Type B pancreatic cell (in vitro differentiated cells): ENCODE measurements at regions not wholly inside any gene's neighbourhood (a gene's known extent, or its start where the extent isn't known, plus 50 kb on each side); places are given as distances from the start of the nearest gene placed in this dataset.

Experiments used
- DNase-seq: peaks from one replicate; pipeline ENCODE4 v3.0.0; 2021; ENCODE audit warnings: mixed read lengths; ENCODE audit not compliant: unreplicated experiment; ENCODE audit errors: extremely low spot score
- H3K27ac Mint-ChIP-seq: 2 replicates; pipeline ENCODE4 v1.8.0; 2021; ENCODE audit warnings: mild to moderate bottlenecking, mixed read lengths
- H3K27me3 Mint-ChIP-seq: 2 replicates; pipeline ENCODE4 v1.8.0; 2021; ENCODE audit warnings: mixed read lengths
- H3K36me3 Mint-ChIP-seq: 2 replicates; pipeline ENCODE4 v1.8.0; 2021; ENCODE audit warnings: mixed read lengths
- H3K4me1 Mint-ChIP-seq: one replicate; pipeline ENCODE4 v1.8.0; 2021; ENCODE audit warnings: mixed read lengths; ENCODE audit not compliant: unreplicated experiment
- H3K4me3 Mint-ChIP-seq: 2 replicates; pipeline ENCODE4 v1.8.0; 2021; ENCODE audit warnings: mild to moderate bottlenecking, mixed read lengths
- H3K9me3 Mint-ChIP-seq: 2 replicates; pipeline ENCODE4 v1.8.0; 2021; ENCODE audit warnings: mixed read lengths
- TF ChIP-seq, protein P1 (sequence below): fragments of 200-600 bp; sonication (generic); conservative IDR thresholded peaks from 2 replicates; pipeline ENCODE4 v1.5.0; 2021; ENCODE audit warnings: antibody characterized with exemption, mild to moderate bottlenecking

DNA sequence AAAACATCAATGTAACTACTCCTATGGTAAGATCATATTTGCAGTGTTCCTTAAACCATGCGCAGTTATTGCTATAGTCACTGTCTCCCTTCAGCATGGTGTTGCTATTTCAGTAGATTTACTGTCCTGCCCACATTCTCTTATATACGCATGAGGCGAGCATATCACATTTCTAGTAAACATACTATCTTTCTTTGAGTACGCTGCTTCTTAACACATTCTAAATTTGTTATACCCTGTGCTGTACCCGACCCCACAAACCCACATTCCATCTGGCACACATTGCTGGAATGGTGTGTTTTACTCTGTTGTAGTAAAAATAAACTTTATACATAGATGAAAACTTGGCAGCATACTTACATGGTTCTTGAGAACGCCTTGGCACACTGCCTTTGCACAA is 163.3 kb downstream of the QPCT start:
- H3K4me3 Mint-ChIP-seq: no peak overlapping the region
- H3K4me1 Mint-ChIP-seq: peaks cover 22% of the 10 kb centered on the region
- no peaks in the 10 kb centered on the region for H3K36me3 Mint-ChIP-seq
- H3K27ac Mint-ChIP-seq: no peak overlapping the region
- peaks cover 4% of the 10 kb centered on the region for H3K9me3 Mint-ChIP-seq
- H3K27me3 Mint-ChIP-seq: no peaks in the 10 kb centered on the region
- TF ChIP-seq, protein P1, sequence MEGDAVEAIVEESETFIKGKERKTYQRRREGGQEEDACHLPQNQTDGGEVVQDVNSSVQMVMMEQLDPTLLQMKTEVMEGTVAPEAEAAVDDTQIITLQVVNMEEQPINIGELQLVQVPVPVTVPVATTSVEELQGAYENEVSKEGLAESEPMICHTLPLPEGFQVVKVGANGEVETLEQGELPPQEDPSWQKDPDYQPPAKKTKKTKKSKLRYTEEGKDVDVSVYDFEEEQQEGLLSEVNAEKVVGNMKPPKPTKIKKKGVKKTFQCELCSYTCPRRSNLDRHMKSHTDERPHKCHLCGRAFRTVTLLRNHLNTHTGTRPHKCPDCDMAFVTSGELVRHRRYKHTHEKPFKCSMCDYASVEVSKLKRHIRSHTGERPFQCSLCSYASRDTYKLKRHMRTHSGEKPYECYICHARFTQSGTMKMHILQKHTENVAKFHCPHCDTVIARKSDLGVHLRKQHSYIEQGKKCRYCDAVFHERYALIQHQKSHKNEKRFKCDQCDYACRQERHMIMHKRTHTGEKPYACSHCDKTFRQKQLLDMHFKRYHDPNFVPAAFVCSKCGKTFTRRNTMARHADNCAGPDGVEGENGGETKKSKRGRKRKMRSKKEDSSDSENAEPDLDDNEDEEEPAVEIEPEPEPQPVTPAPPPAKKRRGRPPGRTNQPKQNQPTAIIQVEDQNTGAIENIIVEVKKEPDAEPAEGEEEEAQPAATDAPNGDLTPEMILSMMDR: no peak
- DNase-seq: no peak

GRCh38 chr2:37512971-37513370 is 158.5 kb downstream of the CDC42EP3 start:
- peaks cover 2% of the 10 kb centered on the region for H3K4me1 Mint-ChIP-seq
- H3K4me3 Mint-ChIP-seq: no peak overlapping the region
- TF ChIP-seq, protein P1: no peak
- H3K27ac Mint-ChIP-seq: no peak overlapping the region
- DNase-seq: no peak
- no peaks in the 10 kb centered on the region for H3K27me3 Mint-ChIP-seq
- H3K36me3 Mint-ChIP-seq: no peaks in the 10 kb centered on the region
- peaks cover 4% of the 10 kb centered on the region for H3K9me3 Mint-ChIP-seq

GRCh38 chr2:37523814-37524362 is 147.6 kb downstream of the CDC42EP3 start:
- TF ChIP-seq, protein P1: no peak
- Mint-ChIP-seq H3K36me3 (no peaks in the 10 kb centered on the region), H3K9me3 (no peaks in the 10 kb centered on the region), H3K4me3 (no peak overlapping the region), H3K4me1 (peaks cover 9% of the 10 kb centered on the region), H3K27ac (no peak overlapping the region), H3K27me3 (no peaks in the 10 kb centered on the region)
- no peak for DNase-seq

DNA sequence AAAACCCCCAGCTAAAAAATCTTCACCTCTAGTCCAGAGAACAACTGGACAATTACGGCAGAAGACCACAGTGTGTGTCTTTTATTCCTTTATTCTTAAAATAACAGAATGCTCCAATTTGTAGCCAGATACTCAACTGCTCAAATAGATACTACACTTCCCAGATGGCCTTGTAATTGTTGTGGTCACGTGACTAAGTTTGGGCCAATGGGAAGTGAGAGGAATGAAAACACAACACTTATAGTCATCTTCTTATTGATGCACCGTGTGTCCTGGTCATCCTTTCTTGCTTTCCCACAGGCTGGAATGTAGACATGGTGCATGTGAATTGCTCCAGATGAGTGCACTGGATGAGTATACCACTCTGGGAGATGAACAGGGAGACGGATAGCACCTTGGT is 145.1 kb downstream of the CDC42EP3 start:
- H3K9me3 Mint-ChIP-seq: no peaks in the 10 kb centered on the region
- no peak overlapping the region for H3K4me3 Mint-ChIP-seq
- DNase-seq: no peak
- H3K4me1 Mint-ChIP-seq: peaks cover 9% of the 10 kb centered on the region
- no peaks in the 10 kb centered on the region for H3K27me3 Mint-ChIP-seq
- H3K27ac Mint-ChIP-seq: no peak overlapping the region
- no peaks in the 10 kb centered on the region for H3K36me3 Mint-ChIP-seq
- TF ChIP-seq, protein P1: no peak

GRCh38 chr2:37526856-37527255 is 144.6 kb downstream of the CDC42EP3 start:
- no peaks in the 10 kb centered on the region for H3K36me3 Mint-ChIP-seq
- no peak overlapping the region for H3K27ac Mint-ChIP-seq
- H3K27me3 Mint-ChIP-seq: no peaks in the 10 kb centered on the region
- peaks cover 9% of the 10 kb centered on the region for H3K4me1 Mint-ChIP-seq
- no peak for DNase-seq
- TF ChIP-seq, protein P1: no peak
- no peaks in the 10 kb centered on the region for H3K9me3 Mint-ChIP-seq
- H3K4me3 Mint-ChIP-seq: no peak overlapping the region

DNA sequence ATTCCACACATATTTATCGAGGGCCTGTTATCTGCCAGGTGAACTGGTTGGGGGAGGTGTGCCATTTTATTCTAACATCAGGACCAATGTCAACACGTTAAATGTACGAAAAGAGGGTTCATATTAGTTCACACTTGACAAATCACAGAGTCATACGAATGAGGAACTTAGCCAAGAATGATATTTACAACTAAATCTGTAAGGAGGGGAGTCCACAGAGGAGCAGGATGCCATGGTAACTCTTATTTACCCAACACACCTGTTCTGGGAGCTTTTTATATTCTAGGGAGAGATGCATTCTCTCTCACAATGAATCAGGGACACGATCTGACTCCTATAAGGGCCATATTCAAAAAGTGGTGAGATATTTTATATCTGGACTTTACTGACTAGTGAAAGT is 144.1 kb downstream of the CDC42EP3 start:
- Mint-ChIP-seq H3K9me3 (no peaks in the 10 kb centered on the region), H3K4me1 (peaks cover 9% of the 10 kb centered on the region), H3K36me3 (no peaks in the 10 kb centered on the region), H3K27me3 (no peaks in the 10 kb centered on the region), H3K27ac (no peak overlapping the region), H3K4me3 (no peak overlapping the region)
- no peak for DNase-seq
- TF ChIP-seq, protein P1: no peak
